NB4 (cell line): ENCODE measurements at regions not wholly inside any gene's neighbourhood (a gene's known extent, or its start where the extent isn't known, plus 50 kb on each side); places are given as distances from the start of the nearest gene placed in this dataset.
"Not testable (repeated sequence)": the region's sequence is repeated elsewhere in the genome, so short reads cannot be mapped to it uniquely, and the experiment has no call there.

Source experiments
- DNase-seq: peaks from one replicate; pipeline ENCODE4 v3.0.0; 2010; ENCODE audit warnings: low read depth
- H3K4me3 ChIP-seq: one replicate; pipeline ENCODE4 v1.5.1; 2011; ENCODE audit warnings: mild to moderate bottlenecking, low read depth, low read length, moderate library complexity
- CTCF ChIP-seq: IDR thresholded peaks from one replicate; pipeline ENCODE4 v1.5.1; 2012; ENCODE audit warnings: low read depth, low read length
- MAX ChIP-seq: IDR thresholded peaks from 2 replicates; pipeline ENCODE4 v1.6.1; 2011; ENCODE audit warnings: low read depth, low read length
- MYC ChIP-seq: IDR thresholded peaks from 2 replicates; pipeline ENCODE4 v1.6.1; 2011; ENCODE audit warnings: low read depth, low read length
- POLR2A ChIP-seq: IDR thresholded peaks from 2 replicates; pipeline ENCODE4 v1.6.1; 2011; ENCODE audit warnings: mild to moderate bottlenecking; ENCODE audit not compliant: insufficient read length; ENCODE audit errors: extremely low read depth

GRCh38 chr5:135171336-135171735, 137.3 kb upstream of the PITX1 start:
- DNase-seq: no peak
- TF ChIP-seq MAX: no peak
- TF ChIP-seq MYC: no peak
- no peak overlapping the region for H3K4me3 ChIP-seq

DNA sequence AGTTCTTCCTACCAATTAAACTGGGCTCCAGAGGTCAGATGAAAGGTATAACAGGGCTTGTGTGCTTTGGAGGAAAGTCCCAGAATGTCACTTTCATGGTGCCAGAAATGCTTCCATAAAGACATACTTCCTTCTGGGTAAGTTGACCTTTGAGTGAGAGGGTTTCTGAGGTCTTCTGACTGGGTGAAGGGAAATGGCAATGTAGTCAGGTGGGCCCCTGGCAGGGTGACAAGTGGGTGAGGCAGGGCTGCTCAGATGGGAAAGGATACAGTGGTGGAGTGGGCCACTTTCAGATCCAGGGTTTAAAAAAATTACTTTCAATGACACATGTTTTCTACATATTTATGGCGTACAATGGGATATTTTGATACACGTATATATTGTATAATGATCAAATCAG, 136.5 kb upstream of the PITX1 start:
- no peak overlapping the region for H3K4me3 ChIP-seq
- no peak for DNase-seq
- no peak for TF ChIP-seq MYC
- no peak for TF ChIP-seq CTCF
- TF ChIP-seq MAX: no peak
- no peak for TF ChIP-seq POLR2A

DNA sequence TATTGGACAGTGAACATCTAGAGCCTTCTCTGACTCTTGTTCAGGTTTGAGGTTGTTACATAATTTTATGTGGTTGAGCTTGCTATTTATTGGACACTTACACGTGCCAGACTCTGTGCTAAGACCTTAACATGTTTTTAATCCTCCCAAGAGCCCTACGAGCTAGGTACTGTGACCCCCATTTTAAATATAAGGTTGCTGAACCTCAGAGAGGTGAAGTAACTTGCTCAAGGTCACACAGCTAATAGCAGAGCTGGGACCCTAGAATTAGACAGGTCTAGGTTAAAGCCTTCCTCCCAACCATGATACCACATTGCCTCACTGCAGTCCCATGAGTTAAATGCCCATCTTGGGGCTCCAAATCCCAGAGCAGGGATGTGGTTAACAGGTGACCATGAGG, 135.7 kb upstream of the PITX1 start:
- DNase-seq: no peak
- TF ChIP-seq MYC (no peak), POLR2A (no peak)

DNA sequence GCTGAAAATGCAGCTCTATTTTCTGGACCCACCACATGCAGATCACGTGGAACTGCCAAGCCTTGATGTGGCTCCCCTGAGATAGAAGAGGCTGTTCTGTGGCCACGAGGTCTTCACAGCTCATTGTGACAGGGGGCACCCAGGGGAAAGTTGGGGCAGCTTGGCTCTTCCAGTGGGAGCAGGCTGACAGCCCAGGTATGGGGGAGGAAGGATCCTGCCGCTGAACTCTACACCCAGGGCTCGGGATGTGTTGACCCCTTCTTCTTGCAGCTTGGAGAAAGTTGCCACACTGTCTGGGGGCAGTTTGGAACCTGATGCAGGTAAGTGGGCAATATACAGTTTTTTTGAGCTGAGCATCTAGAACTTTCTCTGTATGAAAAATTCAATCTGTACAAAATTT, 133.6 kb upstream of the PITX1 start:
- TF ChIP-seq MYC: no peak
- no peak for TF ChIP-seq CTCF
- TF ChIP-seq MAX: no peak
- no peak for TF ChIP-seq POLR2A
- H3K4me3 ChIP-seq: no peak overlapping the region
- DNase-seq: no peak

More for the DNA sequence above, 135.7 kb upstream of the PITX1 start:
- H3K4me3 ChIP-seq: no peak overlapping the region

GRCh38 chr5:135164873-135165614, 131.0 kb upstream of the PITX1 start:
- not testable (repeated sequence) for H3K4me3 ChIP-seq, DNase-seq

GRCh38 chr5:135163964-135164363, 129.9 kb upstream of the PITX1 start:
- no peak for TF ChIP-seq MYC
- TF ChIP-seq POLR2A: no peak
- TF ChIP-seq CTCF: no peak
- TF ChIP-seq MAX: no peak
- no peak overlapping the region for H3K4me3 ChIP-seq
- DNase-seq: no peak

DNA sequence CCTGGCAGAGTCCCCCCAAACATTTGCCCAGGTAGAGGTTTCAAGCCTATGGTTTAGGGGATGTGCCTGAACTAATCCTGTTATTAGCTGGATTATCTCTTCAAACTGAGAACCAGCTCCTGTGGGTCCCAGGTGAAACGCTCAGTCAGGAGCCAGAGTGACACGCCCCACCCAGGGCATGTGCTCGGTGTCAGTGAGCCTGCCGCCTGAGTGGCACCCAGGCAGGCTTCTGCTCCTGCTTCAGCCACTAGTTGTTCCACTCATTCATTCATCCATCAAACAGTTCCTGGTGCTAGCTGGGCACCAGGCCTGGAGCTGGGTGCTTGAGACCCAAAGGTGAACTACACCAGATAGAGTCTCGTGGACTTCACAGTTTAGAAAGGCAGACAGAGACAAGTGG, 129.4 kb upstream of the PITX1 start:
- no peak for DNase-seq
- no peak for TF ChIP-seq MYC
- no peak overlapping the region for H3K4me3 ChIP-seq

DNA sequence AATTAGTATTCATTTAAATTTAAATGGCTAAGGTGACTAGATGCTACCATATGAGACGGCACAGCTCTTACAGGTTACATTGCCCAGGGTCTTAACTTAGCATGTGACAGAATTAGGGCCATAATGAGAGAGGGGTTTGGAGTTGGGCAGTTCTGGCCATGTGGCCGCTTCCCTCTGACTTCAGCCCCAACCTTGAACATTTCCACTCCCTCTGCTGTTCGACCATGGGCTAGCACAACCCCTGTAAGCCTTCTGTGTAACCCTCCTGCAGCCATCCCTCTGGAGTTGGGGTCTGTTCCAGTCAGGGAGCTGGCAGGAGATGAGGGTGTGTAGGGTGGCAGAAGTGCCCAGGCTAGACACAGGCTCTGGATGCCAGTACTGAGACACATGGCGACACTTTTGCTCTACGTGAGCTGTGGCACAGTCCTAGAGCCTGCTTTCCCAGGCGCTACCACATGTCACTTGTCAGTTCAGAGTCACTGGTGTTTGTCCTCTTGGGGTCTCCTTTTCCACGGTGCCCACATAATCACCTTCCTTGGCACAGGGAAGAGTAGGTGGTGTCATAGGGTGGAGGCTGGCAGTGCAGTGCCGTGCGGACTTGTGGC, 128.7 kb upstream of the PITX1 start:
- DNase-seq: no peak
- H3K4me3 ChIP-seq: no peak overlapping the region
- TF ChIP-seq CTCF (no peak), POLR2A (no peak), MYC (no peak), MAX (no peak)
